ENCODE measurements at regions not wholly inside any gene's neighbourhood (a gene's known extent, or its start where the extent isn't known, plus 50 kb on each side); places are given as distances from the start of the nearest gene placed in this dataset.

- TF ChIP-seq ZNF274 (IDR thresholded peaks at IDR 0.05; ENCODE audit: low read depth, low read length) (no peak), YY1 (IDR thresholded peaks at IDR 0.05; ENCODE audit: insufficient read depth, insufficient read length) (no peak)
These were observed 529.5 kb downstream of the AGTPBP1 start for GRCh38 chr9:85212209-85212608.

Data from NT2/D1 (cell line).